OCI-LY7 (cell line): ENCODE measurements at regions not wholly inside any gene's neighbourhood (a gene's known extent, or its start where the extent isn't known, plus 50 kb on each side); places are given as distances from the start of the nearest gene placed in this dataset.

ENCODE experiments used
- BruUV-seq: library from RNA; stranded (reverse); fragments of 400-500 nt; replicated peaks from 2 replicates; lab custom pipeline; 2021; lab: Mats Ljungman, UMichigan
- CTCF ChIA-PET: fragments of 300-600 bp; sonication (Branson Sonifier 250); formaldehyde crosslinking; loops from one replicate; lab custom pipeline; 2022; ENCODE audit warnings: antibody characterized with exemption; ENCODE audit not compliant: unreplicated experiment; lab: Charles Lee
- POLR2A ChIA-PET: fragments of 300-600 bp; sonication (Branson Sonifier 250); formaldehyde crosslinking; loops from one replicate; lab custom pipeline; 2022; ENCODE audit warnings: antibody characterized with exemption; lab: Charles Lee
- DNase-seq: peaks from one replicate; pipeline ENCODE4 v3.0.0-alpha.2; 2015; ENCODE audit warnings: low spot score
- H2AFZ ChIP-seq: fragments of 200-600 bp; sonication (generic), shearing (Covaris generic); 2 replicates; pipeline ENCODE4 v1.6.1; 2014; ENCODE audit warnings: mild to moderate bottlenecking, antibody characterized with exemption, low read length, moderate library complexity
- H3K27ac ChIP-seq: fragments of 200-600 bp; sonication (generic); 2 replicates; pipeline ENCODE4 v1.5.1; 2014; ENCODE audit warnings: mixed run types, low read depth, mild to moderate bottlenecking, moderate library complexity, low read length, inconsistent platforms; ENCODE audit not compliant: poor library complexity, severe bottlenecking
- H3K36me3 ChIP-seq: fragments of 200-600 bp; sonication (generic); 2 replicates; pipeline ENCODE4 v1.6.1; 2014; ENCODE audit warnings: mild to moderate bottlenecking, antibody characterized with exemption, low read length, moderate library complexity, mixed read lengths; ENCODE audit not compliant: insufficient read depth
- H3K4me1 ChIP-seq: fragments of 200-600 bp; sonication (generic); 2 replicates; pipeline ENCODE4 v1.5.1; 2014; ENCODE audit warnings: mild to moderate bottlenecking, low read length; ENCODE audit not compliant: insufficient read depth, poor library complexity, severe bottlenecking
- H3K4me2 ChIP-seq: fragments of 200-600 bp; sonication (generic); 2 replicates; pipeline ENCODE4 v1.6.1; 2014; ENCODE audit warnings: mild to moderate bottlenecking, low read length
- H3K4me3 ChIP-seq: fragments of 200-600 bp; sonication (generic); 2 replicates; pipeline ENCODE4 v1.5.1; 2014; ENCODE audit warnings: mild to moderate bottlenecking, low read depth, low read length; ENCODE audit not compliant: poor library complexity, severe bottlenecking
- H3K79me2 ChIP-seq: fragments of 200-600 bp; sonication (generic); 2 replicates; pipeline ENCODE4 v1.6.1; 2016; ENCODE audit warnings: low read depth, mild to moderate bottlenecking, low read length, moderate library complexity, mixed read lengths; ENCODE audit not compliant: insufficient read depth
- H3K9me2 ChIP-seq: fragments of 200-600 bp; sonication (generic); 2 replicates; pipeline ENCODE4 v1.6.1; 2016; ENCODE audit warnings: mild to moderate bottlenecking, low read length, mixed read lengths; ENCODE audit not compliant: insufficient read depth
- H3K9me3 ChIP-seq: fragments of 200-600 bp; sonication (generic); 2 replicates; pipeline ENCODE4 v1.6.1; 2014; ENCODE audit warnings: mild to moderate bottlenecking, mixed run types, low read length, mixed read lengths
- H4K20me1 ChIP-seq: fragments of 200-600 bp; sonication (generic); 2 replicates; pipeline ENCODE4 v1.6.1; 2014; ENCODE audit warnings: mild to moderate bottlenecking, antibody characterized with exemption, low read length, moderate library complexity, mixed read lengths; ENCODE audit not compliant: insufficient read depth
- CTCF ChIP-seq: fragments of 200-600 bp; sonication (generic); conservative IDR thresholded peaks from 2 replicates; pipeline ENCODE4 v1.5.1; 2014; ENCODE audit warnings: mild to moderate bottlenecking, antibody characterized with exemption, low read length, moderate library complexity, mixed read lengths
- EZH2phosphoT487 ChIP-seq: fragments of 200-600 bp; sonication (generic); IDR thresholded peaks from 2 replicates; pipeline ENCODE4 v1.6.1; 2018; ENCODE audit warnings: low read depth, borderline replicate concordance, mild to moderate bottlenecking, mixed run types, antibody characterized with exemption, low read length, moderate library complexity, mixed read lengths
- intact Hi-C: fragments of 100-400 bp; cut with micrococcal nuclease; formaldehyde crosslinking; loops from one replicate; pipeline ENCODE4 v1.10.0; 2022; ENCODE audit not compliant: unreplicated experiment

- BruUV-seq = no TSS peak
- intact Hi-C loops = no loop called here
- Histone ChIP-seq H3K9me2 (no peaks in the 10 kb centered on the region), H3K79me2 (no peaks in the 10 kb centered on the region), H4K20me1 (no peaks in the 10 kb centered on the region), H3K4me2 (no peak overlapping the region), H3K36me3 (no peaks in the 10 kb centered on the region), H3K4me1 (no peaks in the 10 kb centered on the region), H3K27ac (no peak overlapping the region), H2AFZ (no peak overlapping the region), H3K4me3 (no peak overlapping the region), H3K9me3 (no peaks in the 10 kb centered on the region)
- DNase-seq = no peak
- CTCF ChIA-PET = no interaction called here
- POLR2A ChIA-PET = no interaction called here
- no peak for TF ChIP-seq CTCF
- no peak for TF ChIP-seq EZH2phosphoT487
Observed at GRCh38 chr5:67395790-67396418, 199.3 kb upstream of the CD180 start.

- no peaks in the 10 kb centered on the region for H3K36me3 ChIP-seq
- H2AFZ ChIP-seq = no peak overlapping the region
- no peaks in the 10 kb centered on the region for H3K9me2 ChIP-seq
- H3K9me3 ChIP-seq = no peaks in the 10 kb centered on the region
- no peaks in the 10 kb centered on the region for H3K79me2 ChIP-seq
- intact Hi-C loops = no loop called here
- H3K4me3 ChIP-seq = no peak overlapping the region
- ChIA-PET CTCF (no interaction called here), POLR2A (no interaction called here)
- no TSS peak for BruUV-seq
- TF ChIP-seq CTCF = no peak
- no peak for TF ChIP-seq EZH2phosphoT487
- H3K4me2 ChIP-seq = no peak overlapping the region
- no peak overlapping the region for H3K27ac ChIP-seq
- DNase-seq = no peak
- no peaks in the 10 kb centered on the region for H4K20me1 ChIP-seq
- H3K4me1 ChIP-seq = no peaks in the 10 kb centered on the region
Observed at GRCh38 chr5:67393211-67393610, 196.6 kb upstream of the CD180 start.

GRCh38 chr5:67390935-67391334, 194.3 kb upstream of the CD180 start:
- TF ChIP-seq CTCF = no peak
- TF ChIP-seq EZH2phosphoT487 = no peak
- ChIA-PET CTCF (no interaction called here), POLR2A (no interaction called here)
- Histone ChIP-seq H3K9me3 (no peaks in the 10 kb centered on the region), H4K20me1 (no peaks in the 10 kb centered on the region), H3K27ac (no peak overlapping the region), H3K79me2 (no peaks in the 10 kb centered on the region), H3K4me1 (no peaks in the 10 kb centered on the region), H3K36me3 (no peaks in the 10 kb centered on the region), H3K4me2 (no peak overlapping the region), H3K4me3 (no peak overlapping the region), H3K9me2 (no peaks in the 10 kb centered on the region), H2AFZ (no peak overlapping the region)
- BruUV-seq = no TSS peak
- DNase-seq = no peak
- intact Hi-C loops = no loop called here
